Chondrocyte (in vitro differentiated cells): ENCODE measurements at regions not wholly inside any gene's neighbourhood (a gene's known extent, or its start where the extent isn't known, plus 50 kb on each side); places are given as distances from the start of the nearest gene placed in this dataset.
A peak's percentile ranks its signal among the peaks of the same experiment; 100 is the strongest.

Source experiments
- DNase-seq: peaks from one replicate; pipeline ENCODE4 v3.0.0; 2021; ENCODE audit warnings: mixed read lengths, low spot score
- H3K27ac Mint-ChIP-seq: one replicate; pipeline ENCODE4 v1.8.0; 2021; ENCODE audit warnings: mild to moderate bottlenecking, moderate library complexity, mixed read lengths; ENCODE audit not compliant: unreplicated experiment
- H3K27me3 Mint-ChIP-seq: 2 replicates; pipeline ENCODE4 v1.8.0; 2021; ENCODE audit warnings: low read depth, mixed read lengths
- H3K36me3 Mint-ChIP-seq: 2 replicates; pipeline ENCODE4 v1.8.0; 2021; ENCODE audit warnings: low read depth, mixed read lengths
- H3K4me1 Mint-ChIP-seq: 2 replicates; pipeline ENCODE4 v1.8.0; 2021; ENCODE audit warnings: low read depth, mild to moderate bottlenecking, mixed read lengths
- H3K4me3 Mint-ChIP-seq: one replicate; pipeline ENCODE4 v1.8.0; 2021; ENCODE audit warnings: mild to moderate bottlenecking, moderate library complexity, mixed read lengths; ENCODE audit not compliant: unreplicated experiment
- H3K9me3 Mint-ChIP-seq: 2 replicates; pipeline ENCODE4 v1.8.0; 2021; ENCODE audit warnings: low read depth, mixed read lengths
- CTCF ChIP-seq: fragments of 200-600 bp; sonication (generic); IDR thresholded peaks from 2 replicates; pipeline ENCODE4 v1.5.0; 2021; ENCODE audit warnings: antibody characterized with exemption, mild to moderate bottlenecking, moderate library complexity

- Mint-ChIP-seq H3K27ac (no peak overlapping the region), H3K4me3 (no peak overlapping the region), H3K9me3 (no peaks in the 10 kb centered on the region), H3K27me3 (peaks cover 7% of the 10 kb centered on the region), H3K4me1 (no peaks in the 10 kb centered on the region), H3K36me3 (no peaks in the 10 kb centered on the region)
- peak; percentile 76 for TF ChIP-seq CTCF
- no peak for DNase-seq
These were observed 51.3 kb upstream of the STEAP4 start for GRCh38 chr7:88357781-88358525.

- H3K27ac Mint-ChIP-seq = no peak overlapping the region
- H3K27me3 Mint-ChIP-seq = peaks cover 10% of the 10 kb centered on the region
- no peaks in the 10 kb centered on the region for H3K36me3 Mint-ChIP-seq
- no peak for DNase-seq
- no peaks in the 10 kb centered on the region for H3K4me1 Mint-ChIP-seq
- TF ChIP-seq CTCF = peak; percentile 50
- no peak overlapping the region for H3K4me3 Mint-ChIP-seq
- no peaks in the 10 kb centered on the region for H3K9me3 Mint-ChIP-seq
These were observed 50.6 kb upstream of the STEAP4 start for GRCh38 chr7:88357294-88357693.
